Erythroblast (primary cell): ENCODE measurements at regions not wholly inside any gene's neighbourhood (a gene's known extent, or its start where the extent isn't known, plus 50 kb on each side); places are given as distances from the start of the nearest gene placed in this dataset.

Source experiments
- GATA1 ChIP-seq: IDR thresholded peaks from 2 replicates; pipeline ENCODE4 v1.6.1; 2011; ENCODE audit warnings: low read depth, mild to moderate bottlenecking, control low read depth, low read length, moderate library complexity
- POLR2A ChIP-seq: IDR thresholded peaks from 2 replicates; pipeline ENCODE4 v1.6.1; 2011; ENCODE audit warnings: mild to moderate bottlenecking, low read length

DNA sequence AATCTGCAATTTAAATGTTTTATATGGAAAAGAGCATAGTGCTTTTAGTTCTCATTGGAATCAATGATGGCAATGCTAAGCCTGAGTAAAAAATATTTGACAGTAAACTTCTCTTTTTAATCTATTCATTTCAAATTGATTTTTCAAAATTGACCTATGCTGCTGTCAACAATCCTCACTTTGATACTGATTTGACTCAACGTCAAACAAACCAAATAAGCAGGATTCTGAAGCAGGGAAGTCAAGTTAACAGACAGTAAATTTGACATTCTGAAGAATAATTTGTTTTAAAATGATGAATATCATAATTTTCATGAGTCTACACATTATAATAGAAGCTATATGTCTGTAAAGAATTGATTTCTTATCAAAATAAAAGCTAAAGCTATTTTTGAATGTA lies 1053.1 kb downstream of the DIPK2A start:
- TF ChIP-seq POLR2A (no peak), GATA1 (no peak)
